Muscle of back (tissue), 3 donors: ENCODE measurements at regions not wholly inside any gene's neighbourhood (a gene's known extent, or its start where the extent isn't known, plus 50 kb on each side); places are given as distances from the start of the nearest gene placed in this dataset.
A peak's percentile ranks its signal among the peaks of the same experiment; 100 is the strongest.

Experiments used
- DNase-seq, 3 donors: peaks; one replicate each; pipeline versions ENCODE4 v3.0.0 to v3.0.0-alpha.2; 2013

- DNase-seq, result no peak
These were observed 177.4 kb upstream of the RNPC3 start for GRCh38 chr1:103348136-103348535.

- no peak for DNase-seq
These were observed 180.6 kb upstream of the RNPC3 start for GRCh38 chr1:103344930-103345329.

- DNase-seq, result no peak
These were observed 184.1 kb upstream of the RNPC3 start for GRCh38 chr1:103341377-103341880.

- DNase-seq, result no peak
These were observed 187.7 kb upstream of the RNPC3 start for GRCh38 chr1:103337779-103338178.

GRCh38 chr1:103336408-103336807, 189.1 kb upstream of the RNPC3 start:
- no peak for DNase-seq

- no peak for DNase-seq
These were observed 192.4 kb upstream of the RNPC3 start for GRCh38 chr1:103333141-103333540.

- no peak for DNase-seq
These were observed 198.3 kb upstream of the RNPC3 start for GRCh38 chr1:103327054-103327719.

GRCh38 chr1:103326595-103326994, 198.9 kb upstream of the RNPC3 start:
- no peak for DNase-seq

GRCh38 chr1:103309786-103310185, 201.5 kb upstream of the COL11A1 start:
- no peak for DNase-seq

- no peak for DNase-seq
These were observed 199.4 kb upstream of the COL11A1 start for GRCh38 chr1:103307751-103308150.

GRCh38 chr1:103283841-103284669, 175.7 kb upstream of the COL11A1 start:
- DNase-seq, result peak in 2 of 3 donors; percentile 70 to 81

GRCh38 chr1:103283371-103283770, 175.0 kb upstream of the COL11A1 start:
- peak in 2 of 3 donors; percentile 13 to 41 for DNase-seq

GRCh38 chr1:103275725-103276124, 167.4 kb upstream of the COL11A1 start:
- no peak for DNase-seq

- no peak for DNase-seq
These were observed 166.6 kb upstream of the COL11A1 start for GRCh38 chr1:103274886-103275285.

GRCh38 chr1:103273106-103273505, 164.8 kb upstream of the COL11A1 start:
- no peak for DNase-seq

- DNase-seq, result peak in 1 of 3 donors; percentile 71
These were observed 163.1 kb upstream of the COL11A1 start for GRCh38 chr1:103271471-103271870.

GRCh38 chr1:103267893-103268292, 159.6 kb upstream of the COL11A1 start:
- DNase-seq, result no peak

- no peak for DNase-seq
These were observed 158.9 kb upstream of the COL11A1 start for GRCh38 chr1:103267266-103267665.

GRCh38 chr1:103266036-103266435, 157.7 kb upstream of the COL11A1 start:
- peak in 1 of 3 donors; percentile 35 for DNase-seq

GRCh38 chr1:103265551-103265950, 157.2 kb upstream of the COL11A1 start:
- no peak for DNase-seq

GRCh38 chr1:103259982-103260381, 151.7 kb upstream of the COL11A1 start:
- DNase-seq, result no peak

- DNase-seq, result no peak
These were observed 148.2 kb upstream of the COL11A1 start for GRCh38 chr1:103256490-103256889.

GRCh38 chr1:103254691-103255090, 146.4 kb upstream of the COL11A1 start:
- DNase-seq, result no peak
